DOHH2 (cell line): ENCODE measurements at regions not wholly inside any gene's neighbourhood (a gene's known extent, or its start where the extent isn't known, plus 50 kb on each side); places are given as distances from the start of the nearest gene placed in this dataset.

Source experiments
- EZH2phosphoT487 ChIP-seq: fragments of 200-600 bp; sonication (generic); IDR thresholded peaks from 2 replicates; pipeline ENCODE4 v1.6.1; 2017; ENCODE audit warnings: borderline replicate concordance, mild to moderate bottlenecking, antibody characterized with exemption, low read length, moderate library complexity, mixed read lengths
- TF ChIP-seq, protein P1 (sequence below): fragments of 200-600 bp; sonication (generic); IDR thresholded peaks from one replicate; pipeline ENCODE4 v1.5.1; 2014; ENCODE audit warnings: antibody characterized with exemption, mild to moderate bottlenecking, low read depth, low read length; ENCODE audit not compliant: poor library complexity, severe bottlenecking

DNA sequence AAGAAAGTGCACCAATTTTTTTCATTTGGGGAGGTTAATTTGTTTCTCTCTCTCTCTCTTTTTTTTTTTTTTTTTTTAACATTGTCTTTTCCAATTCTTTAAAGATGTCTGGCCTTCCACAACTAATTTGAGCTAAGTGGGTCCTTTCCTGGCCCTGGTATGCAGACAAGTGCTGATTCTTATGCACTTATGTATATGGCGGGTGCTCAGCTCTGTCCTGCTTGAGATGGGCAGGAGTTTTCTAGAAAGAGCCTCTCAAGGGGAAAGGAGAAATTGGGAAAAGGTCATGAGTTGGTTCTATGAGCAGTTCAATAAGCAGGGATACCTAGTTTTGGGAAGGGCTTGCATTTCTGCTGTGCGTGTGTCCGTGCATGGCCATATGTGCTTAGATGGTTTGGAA lies 67.8 kb upstream of the NPVF start:
- TF ChIP-seq, protein P1, sequence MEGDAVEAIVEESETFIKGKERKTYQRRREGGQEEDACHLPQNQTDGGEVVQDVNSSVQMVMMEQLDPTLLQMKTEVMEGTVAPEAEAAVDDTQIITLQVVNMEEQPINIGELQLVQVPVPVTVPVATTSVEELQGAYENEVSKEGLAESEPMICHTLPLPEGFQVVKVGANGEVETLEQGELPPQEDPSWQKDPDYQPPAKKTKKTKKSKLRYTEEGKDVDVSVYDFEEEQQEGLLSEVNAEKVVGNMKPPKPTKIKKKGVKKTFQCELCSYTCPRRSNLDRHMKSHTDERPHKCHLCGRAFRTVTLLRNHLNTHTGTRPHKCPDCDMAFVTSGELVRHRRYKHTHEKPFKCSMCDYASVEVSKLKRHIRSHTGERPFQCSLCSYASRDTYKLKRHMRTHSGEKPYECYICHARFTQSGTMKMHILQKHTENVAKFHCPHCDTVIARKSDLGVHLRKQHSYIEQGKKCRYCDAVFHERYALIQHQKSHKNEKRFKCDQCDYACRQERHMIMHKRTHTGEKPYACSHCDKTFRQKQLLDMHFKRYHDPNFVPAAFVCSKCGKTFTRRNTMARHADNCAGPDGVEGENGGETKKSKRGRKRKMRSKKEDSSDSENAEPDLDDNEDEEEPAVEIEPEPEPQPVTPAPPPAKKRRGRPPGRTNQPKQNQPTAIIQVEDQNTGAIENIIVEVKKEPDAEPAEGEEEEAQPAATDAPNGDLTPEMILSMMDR = no peak
- no peak for TF ChIP-seq EZH2phosphoT487
